Activated effector memory CD4-positive, alpha-beta T cell treated with anti-CD3 and anti-CD28 coated beads, Interleukin-2, amount 50 U/mL, for 16 hours (primary cell): ENCODE measurements at regions not wholly inside any gene's neighbourhood (a gene's known extent, or its start where the extent isn't known, plus 50 kb on each side); places are given as distances from the start of the nearest gene placed in this dataset.

ENCODE experiments used
- DNase-seq: peaks from one replicate; pipeline ENCODE4 v3.0.0-alpha.2; 2020

- no peak for DNase-seq
These were observed 189.8 kb downstream of the SH3BP4 start for GRCh38 chr2:235141411-235142128.

- DNase-seq: no peak
These were observed 190.8 kb downstream of the SH3BP4 start for GRCh38 chr2:235142601-235143000.

GRCh38 chr2:235143789-235144188 is 192.0 kb downstream of the SH3BP4 start:
- no peak for DNase-seq

- DNase-seq: no peak
These were observed 192.5 kb downstream of the SH3BP4 start for GRCh38 chr2:235144291-235144690.

- no peak for DNase-seq
These were observed 194.4 kb downstream of the SH3BP4 start for GRCh38 chr2:235146206-235146605.

- no peak for DNase-seq
These were observed 195.2 kb downstream of the SH3BP4 start for GRCh38 chr2:235146871-235147565.

GRCh38 chr2:235148201-235149170 is 196.7 kb downstream of the SH3BP4 start:
- no peak for DNase-seq

GRCh38 chr2:235149240-235149659 is 197.4 kb downstream of the SH3BP4 start:
- DNase-seq: no peak

- DNase-seq: no peak
These were observed 197.9 kb downstream of the SH3BP4 start for GRCh38 chr2:235149736-235150135.

GRCh38 chr2:235151152-235151551 is 199.3 kb downstream of the SH3BP4 start:
- no peak for DNase-seq

GRCh38 chr2:235155163-235155562 is 203.3 kb downstream of the SH3BP4 start:
- DNase-seq: no peak

- DNase-seq: no peak
These were observed 204.2 kb downstream of the SH3BP4 start for GRCh38 chr2:235156055-235156454.

- DNase-seq: no peak
These were observed 206.1 kb downstream of the SH3BP4 start for GRCh38 chr2:235157746-235158482.

GRCh38 chr2:235160281-235160810 is 208.5 kb downstream of the SH3BP4 start:
- no peak for DNase-seq

- no peak for DNase-seq
These were observed 209.7 kb downstream of the SH3BP4 start for GRCh38 chr2:235161565-235161964.

- no peak for DNase-seq
These were observed 210.4 kb downstream of the SH3BP4 start for GRCh38 chr2:235162082-235162836.

GRCh38 chr2:235162837-235163197 is 211.0 kb downstream of the SH3BP4 start:
- DNase-seq: no peak

- no peak for DNase-seq
These were observed 213.3 kb downstream of the SH3BP4 start for GRCh38 chr2:235165136-235165535.

GRCh38 chr2:235165631-235166030 is 213.8 kb downstream of the SH3BP4 start:
- no peak for DNase-seq

GRCh38 chr2:235168174-235168979 is 216.6 kb downstream of the SH3BP4 start:
- DNase-seq: no peak

GRCh38 chr2:235170016-235170415 is 218.2 kb downstream of the SH3BP4 start:
- no peak for DNase-seq
